HepG2 (cell line): ENCODE measurements at regions not wholly inside any gene's neighbourhood (a gene's known extent, or its start where the extent isn't known, plus 50 kb on each side); places are given as distances from the start of the nearest gene placed in this dataset.

Experiments
- ATAC-seq: fragments of 200-7000 bp; cut with Tn5 transposase; 3 replicates; pipeline ENCODE4 v1.9.1; 2020; ENCODE audit warnings: mild to moderate bottlenecking, moderate library complexity
- BruUV-seq: library from RNA; stranded (reverse); fragments of 400-500 nt; replicated peaks from 2 replicates; lab custom pipeline; 2021; lab: Mats Ljungman, UMichigan
- CTCF ChIA-PET: fragments of 300-600 bp; formaldehyde crosslinking; extraction: SDS; loops from one replicate; lab custom pipeline; 2021; ENCODE audit warnings: low total read pairs, inconsistent platforms, low intra/inter-chr PET ratio; lab: Yijun Ruan, JAX
- POLR2A ChIA-PET: fragments of 350-600 bp; sonication (Branson Sonifier 250); formaldehyde crosslinking; loops from one replicate; lab custom pipeline; 2020; ENCODE audit warnings: antibody characterized with exemption, inconsistent platforms; lab: Yijun Ruan, JAX
- DNase-seq: peaks from one replicate; pipeline ENCODE4 v3.0.0-alpha.2; 2015; ENCODE audit warnings: low spot score
- FAIRE-seq: peaks from 3 replicates; lab custom pipeline; 2011; peaks lifted over from hg19 to GRCh38; lab: Jason Lieb, UNC
- H2AFZ ChIP-seq: one replicate; pipeline ENCODE4 v1.6.1; 2011; ENCODE audit warnings: low read length, inconsistent platforms
- H3K27ac ChIP-seq: fragments of 300-600 bp; 3 replicates; pipeline ENCODE4 v1.8.0; 2011; ENCODE audit warnings: mixed run types, mild to moderate bottlenecking, mixed read lengths, low read length, inconsistent platforms; ENCODE audit not compliant: insufficient read depth; ENCODE audit errors: extremely low read length
- H3K27me3 ChIP-seq, 2 experiments: fragments of 200-600 bp in 1 of 2; 2 replicates in 1 of 2; 3 replicates in 1 of 2; pipeline versions ENCODE4 v1.6.0 to v1.8.0; 2011; ENCODE audit warnings: low read length in 2 of 2, mild to moderate bottlenecking in 2 of 2, moderate library complexity in 2 of 2, inconsistent platforms in 1 of 2; ENCODE audit not compliant: insufficient read depth in 2 of 2, control insufficient read depth in 1 of 2
- H3K36me3 ChIP-seq, 2 experiments: fragments of 200-600 bp in 1 of 2; replicated peaks in 1 of 2; 2 replicates in 1 of 2; 3 replicates in 1 of 2; pipeline versions ENCODE4 v1.5.1 to v1.8.0; 2011; ENCODE audit warnings: low read length in 2 of 2, inconsistent platforms in 1 of 2; ENCODE audit not compliant: insufficient read depth in 2 of 2, control insufficient read depth in 1 of 2
- H3K4me1 ChIP-seq: 2 replicates; pipeline ENCODE4 v1.5.1; 2012; ENCODE audit warnings: low read length, inconsistent platforms; ENCODE audit not compliant: insufficient read depth
- H3K4me2 ChIP-seq: 2 replicates; pipeline ENCODE4 v1.6.0; 2011; ENCODE audit warnings: low read depth, low read length, inconsistent platforms
- H3K4me3 ChIP-seq, 3 experiments: fragments of 200-600 bp in 1 of 3; sonication (generic), shearing (Covaris generic) in 1 of 3; replicated peaks in 1 of 3; 2 replicates each; pipeline ENCODE4 v1.5.1; 2011 to 2016; ENCODE audit warnings: low read length in 3 of 3, inconsistent platforms in 2 of 3, low read depth in 2 of 3, mild to moderate bottlenecking in 2 of 3, control low read depth in 1 of 3, mixed read lengths in 1 of 3; ENCODE audit not compliant: insufficient read depth in 1 of 3
- H3K79me2 ChIP-seq: one replicate; pipeline ENCODE4 v1.6.1; 2011; ENCODE audit warnings: low read length, inconsistent platforms; ENCODE audit not compliant: insufficient read depth
- H3K9ac ChIP-seq: 2 replicates; pipeline ENCODE4 v1.6.0; 2011; ENCODE audit warnings: mild to moderate bottlenecking, low read depth, low read length, inconsistent platforms; ENCODE audit not compliant: insufficient read depth
- H3K9me3 ChIP-seq: 2 replicates; pipeline ENCODE4 v1.5.1; 2012; ENCODE audit warnings: mild to moderate bottlenecking, low read length
- H4K20me1 ChIP-seq: 2 replicates; pipeline ENCODE4 v1.6.0; 2011; ENCODE audit warnings: inconsistent platforms, mild to moderate bottlenecking, low read length, moderate library complexity; ENCODE audit not compliant: insufficient read depth
- ARID2 ChIP-seq: sonication (generic); formaldehyde crosslinking; IDR thresholded peaks from 2 replicates; pipeline ENCODE4 v1.8.1; 2022; ENCODE audit warnings: mild to moderate bottlenecking, missing genetic modification reagents, borderline replicate concordance
- KDM5A ChIP-seq: fragments of 200-600 bp; sonication (generic); IDR thresholded peaks from 2 replicates; pipeline ENCODE4 v1.7.0; 2018; ENCODE audit warnings: antibody characterized with exemption, mild to moderate bottlenecking, low read length, borderline replicate concordance
- RAD51 ChIP-seq: fragments of 450-650 bp; IDR thresholded peaks from 2 replicates; pipeline ENCODE4 v1.6.1; 2016; ENCODE audit warnings: borderline replicate concordance
- YY1 ChIP-seq: IDR thresholded peaks from 2 replicates; pipeline ENCODE4 v1.6.1; 2011; ENCODE audit warnings: low read length, low read depth, moderate library complexity, mild to moderate bottlenecking; ENCODE audit not compliant: insufficient read depth, insufficient replicate concordance
- ZNF530 ChIP-seq: sonication (generic); formaldehyde crosslinking; IDR thresholded peaks from 2 replicates; pipeline ENCODE4 v1.5.0; 2020; ENCODE audit warnings: low read depth, mild to moderate bottlenecking, missing genetic modification reagents
- ZNF749 ChIP-seq: sonication (generic); formaldehyde crosslinking; IDR thresholded peaks from 2 replicates; pipeline ENCODE4 v1.8.0; 2022; ENCODE audit warnings: mild to moderate bottlenecking, missing genetic modification reagents, moderate library complexity, borderline replicate concordance
- WGBS: methylation state at CpG from one replicate; pipeline ENCODE4 v1.1.6; 2017; ENCODE audit warnings: low lambda C conversion rate; 5-methylcytosine and 5-hydroxymethylcytosine counted together
- in situ Hi-C: cut with HindIII; loops from 2 replicates; pipeline ENCODE4 v1.10.0; 2017; ENCODE audit warnings: low pct_unique_long_range_greater_than_20kb; ENCODE audit not compliant: extremely low pct_ligation_motif_present
- intact Hi-C: fragments of 100-400 bp; cut with micrococcal nuclease; formaldehyde crosslinking; loops from one replicate; pipeline ENCODE4 v1.10.0; 2022; ENCODE audit not compliant: unreplicated experiment

- H2AFZ ChIP-seq, result no peak overlapping the region
- FAIRE-seq (no peak), ATAC-seq (no peak), DNase-seq (no peak)
- no peak for TF ChIP-seq ZNF749 (CRISPR knock-in tag)
- 0 out of 2 replicates have a peak, but pooled peaks have one; percentile 11 for TF ChIP-seq KDM5A
- no peak for TF ChIP-seq YY1
- TF ChIP-seq ARID2, result no peak
- no peak for TF ChIP-seq RAD51
- no peak for TF ChIP-seq ZNF530 (CRISPR knock-in tag)
- ChIA-PET POLR2A (interaction anchor here (1.3 to 5.2 kb wide), 3 partner anchors 46 to 103 kb away, joined by 3 to 74 read pairs (median 39); partner anchors contain the start of gene TRIM13), CTCF (no interaction called here)
- 0 out of 5 replicates have a peak, but pooled peaks cover 0 to 3% of the 10 kb centered on the region in 2 experiments for H3K36me3 ChIP-seq
- H3K4me3 ChIP-seq, result peak overlapping the region; percentile 78 to 93 (median 91)
- peak overlapping the region; percentile 76 for H3K4me2 ChIP-seq
- no peaks in the 10 kb centered on the region; the same call in 1 of the 2 replicates for H4K20me1 ChIP-seq
- no peaks in the 10 kb centered on the region for H3K9me3 ChIP-seq
- H3K9ac ChIP-seq, result peak overlapping the region; percentile 92
- WGBS, result 1% methylated on average over 12 of the region's 12 CpGs
- H3K79me2 ChIP-seq, result peaks cover 91% of the 10 kb centered on the region
- in situ Hi-C loops, result loop anchor here (10.0 kb wide), 1 partner anchor 725 kb away; no protein-coding TSS in a partner anchor
- no TSS peak for BruUV-seq
- H3K4me1 ChIP-seq, result peaks cover 54% of the 10 kb centered on the region
- H3K27ac ChIP-seq, result peak overlapping the region; percentile 96
- H3K27me3 ChIP-seq, result no peaks in the 10 kb centered on the region; a peak in 1 of 5 replicates
- intact Hi-C loops, result loop anchor here (5.0 to 10.0 kb wide), 4 partner anchors 102 to 988 kb away; no protein-coding TSS in a partner anchor
Observed at GRCh38 chr13:50079655-50080202, 64.5 kb downstream of the KCNRG start.
